ES-I3 (cell line): ENCODE measurements at regions not wholly inside any gene's neighbourhood (a gene's known extent, or its start where the extent isn't known, plus 50 kb on each side); places are given as distances from the start of the nearest gene placed in this dataset.

ENCODE experiments used
- H3K36me3 ChIP-seq: 2 replicates; pipeline ENCODE4 v1.6.1; 2013; ENCODE audit warnings: mild to moderate bottlenecking, low read length, control low read depth, moderate library complexity; ENCODE audit not compliant: insufficient read depth
- H3K4me1 ChIP-seq: 2 replicates; pipeline ENCODE4 v1.6.1; 2013; ENCODE audit warnings: mild to moderate bottlenecking, control low read depth, low read length; ENCODE audit not compliant: insufficient read depth
- H3K9ac ChIP-seq: 2 replicates; pipeline ENCODE4 v1.6.1; 2013; ENCODE audit warnings: low read depth, mild to moderate bottlenecking, low read length, moderate library complexity
- H3K9me3 ChIP-seq: 2 replicates; pipeline ENCODE4 v1.6.1; 2013; ENCODE audit warnings: mild to moderate bottlenecking, low read length, moderate library complexity; ENCODE audit not compliant: control insufficient read depth, insufficient read depth

GRCh38 chr4:83781434-83781833, 245.5 kb downstream of the GPAT3 start:
- Histone ChIP-seq H3K4me1 (peaks cover 28% of the 10 kb centered on the region), H3K9ac (no peak overlapping the region), H3K9me3 (no peaks in the 10 kb centered on the region), H3K36me3 (no peaks in the 10 kb centered on the region)

- Histone ChIP-seq H3K4me1 (peaks cover 28% of the 10 kb centered on the region), H3K9me3 (no peaks in the 10 kb centered on the region), H3K9ac (no peak overlapping the region), H3K36me3 (no peaks in the 10 kb centered on the region)
These were observed 244.3 kb downstream of the GPAT3 start for GRCh38 chr4:83780053-83780733.

- H3K36me3 ChIP-seq = no peaks in the 10 kb centered on the region
- H3K4me1 ChIP-seq = peaks cover 28% of the 10 kb centered on the region
- H3K9me3 ChIP-seq = no peaks in the 10 kb centered on the region
- no peak overlapping the region for H3K9ac ChIP-seq
These were observed 243.5 kb downstream of the GPAT3 start for GRCh38 chr4:83779103-83780052.

- Histone ChIP-seq H3K36me3 (no peaks in the 10 kb centered on the region), H3K4me1 (peaks cover 5% of the 10 kb centered on the region; the same call in 1 of the 2 replicates), H3K9ac (no peak overlapping the region), H3K9me3 (no peaks in the 10 kb centered on the region)
These were observed 236.8 kb downstream of the GPAT3 start for GRCh38 chr4:83772685-83773084.

GRCh38 chr4:83771113-83771705, 235.3 kb downstream of the GPAT3 start:
- H3K9me3 ChIP-seq = no peaks in the 10 kb centered on the region
- no peaks in the 10 kb centered on the region for H3K36me3 ChIP-seq
- H3K9ac ChIP-seq = no peak overlapping the region
- H3K4me1 ChIP-seq = peaks cover 5% of the 10 kb centered on the region; the same call in 1 of the 2 replicates

- no peak overlapping the region for H3K9ac ChIP-seq
- no peaks in the 10 kb centered on the region for H3K36me3 ChIP-seq
- H3K4me1 ChIP-seq = peaks cover 5% of the 10 kb centered on the region; the same call in 1 of the 2 replicates
- no peaks in the 10 kb centered on the region for H3K9me3 ChIP-seq
These were observed 232.2 kb downstream of the GPAT3 start for GRCh38 chr4:83768146-83768545.

- peaks cover 5% of the 10 kb centered on the region; the same call in 1 of the 2 replicates for H3K4me1 ChIP-seq
- no peaks in the 10 kb centered on the region for H3K9me3 ChIP-seq
- no peak overlapping the region for H3K9ac ChIP-seq
- H3K36me3 ChIP-seq = no peaks in the 10 kb centered on the region
These were observed 231.2 kb downstream of the GPAT3 start for GRCh38 chr4:83767067-83767466.

- H3K9ac ChIP-seq = no peak overlapping the region
- no peaks in the 10 kb centered on the region for H3K4me1 ChIP-seq
- no peaks in the 10 kb centered on the region for H3K36me3 ChIP-seq
- no peaks in the 10 kb centered on the region for H3K9me3 ChIP-seq
These were observed 223.7 kb downstream of the GPAT3 start for GRCh38 chr4:83759611-83760010.

GRCh38 chr4:83758285-83758684, 222.4 kb downstream of the GPAT3 start:
- no peak overlapping the region for H3K9ac ChIP-seq
- no peaks in the 10 kb centered on the region for H3K9me3 ChIP-seq
- no peaks in the 10 kb centered on the region for H3K4me1 ChIP-seq
- H3K36me3 ChIP-seq = no peaks in the 10 kb centered on the region

- Histone ChIP-seq H3K9me3 (no peaks in the 10 kb centered on the region), H3K9ac (no peak overlapping the region), H3K36me3 (no peaks in the 10 kb centered on the region), H3K4me1 (no peaks in the 10 kb centered on the region)
These were observed 221.3 kb downstream of the GPAT3 start for GRCh38 chr4:83757121-83757621.

- Histone ChIP-seq H3K9me3 (no peaks in the 10 kb centered on the region), H3K36me3 (no peaks in the 10 kb centered on the region), H3K4me1 (peaks cover 6% of the 10 kb centered on the region; the same call in 1 of the 2 replicates), H3K9ac (no peak overlapping the region)
These were observed 217.4 kb downstream of the GPAT3 start for GRCh38 chr4:83753260-83753659.

GRCh38 chr4:83751336-83751949, 215.5 kb downstream of the GPAT3 start:
- H3K36me3 ChIP-seq = no peaks in the 10 kb centered on the region
- no peak overlapping the region for H3K9ac ChIP-seq
- H3K9me3 ChIP-seq = no peaks in the 10 kb centered on the region
- peaks cover 6% of the 10 kb centered on the region; the same call in 1 of the 2 replicates for H3K4me1 ChIP-seq

- Histone ChIP-seq H3K9ac (no peak overlapping the region), H3K4me1 (peaks cover 6% of the 10 kb centered on the region; the same call in 1 of the 2 replicates), H3K9me3 (no peaks in the 10 kb centered on the region), H3K36me3 (no peaks in the 10 kb centered on the region)
These were observed 212.8 kb downstream of the GPAT3 start for GRCh38 chr4:83748711-83749110.

GRCh38 chr4:83738895-83739294, 203.0 kb downstream of the GPAT3 start:
- Histone ChIP-seq H3K9ac (no peak overlapping the region), H3K36me3 (no peaks in the 10 kb centered on the region), H3K9me3 (no peaks in the 10 kb centered on the region), H3K4me1 (no peaks in the 10 kb centered on the region)
